Panc1 (cell line): ENCODE measurements at regions not wholly inside any gene's neighbourhood (a gene's known extent, or its start where the extent isn't known, plus 50 kb on each side); places are given as distances from the start of the nearest gene placed in this dataset.

Experiments
- POLR2AphosphoS5 ChIP-seq: IDR thresholded peaks from 2 replicates; pipeline ENCODE4 v1.6.1; 2012; ENCODE audit warnings: mild to moderate bottlenecking, low read depth, low read length, moderate library complexity
- SIN3A ChIP-seq: IDR thresholded peaks from 2 replicates; pipeline ENCODE4 v1.6.1; 2012; ENCODE audit warnings: low read depth, mild to moderate bottlenecking, low read length, moderate library complexity, borderline replicate concordance; ENCODE audit not compliant: insufficient read depth
- TF ChIP-seq, protein P1 (sequence below): fragments of 450-650 bp; IDR thresholded peaks from 2 replicates; pipeline ENCODE4 v1.5.1; 2017; ENCODE audit warnings: mild to moderate bottlenecking

DNA sequence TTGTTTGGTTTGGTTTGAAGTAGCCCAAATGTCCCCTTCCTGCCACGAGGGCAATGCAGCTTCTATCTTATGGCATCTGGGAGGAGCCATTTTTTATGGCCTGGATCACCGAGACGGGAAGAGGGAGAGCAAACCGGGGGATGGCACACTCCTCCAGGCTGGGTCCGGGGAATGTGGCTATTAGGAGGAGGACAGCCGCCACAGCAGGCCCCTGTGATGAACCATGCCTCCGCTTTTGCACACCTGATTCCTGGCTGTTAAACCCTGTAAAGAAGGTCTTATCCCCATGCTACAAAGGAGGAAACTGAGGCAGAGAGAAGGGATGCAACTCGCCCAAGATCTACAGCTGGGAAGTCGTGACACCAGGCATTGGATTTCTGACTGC is 157.6 kb downstream of the OR4M2 start:
- TF ChIP-seq, protein P1, sequence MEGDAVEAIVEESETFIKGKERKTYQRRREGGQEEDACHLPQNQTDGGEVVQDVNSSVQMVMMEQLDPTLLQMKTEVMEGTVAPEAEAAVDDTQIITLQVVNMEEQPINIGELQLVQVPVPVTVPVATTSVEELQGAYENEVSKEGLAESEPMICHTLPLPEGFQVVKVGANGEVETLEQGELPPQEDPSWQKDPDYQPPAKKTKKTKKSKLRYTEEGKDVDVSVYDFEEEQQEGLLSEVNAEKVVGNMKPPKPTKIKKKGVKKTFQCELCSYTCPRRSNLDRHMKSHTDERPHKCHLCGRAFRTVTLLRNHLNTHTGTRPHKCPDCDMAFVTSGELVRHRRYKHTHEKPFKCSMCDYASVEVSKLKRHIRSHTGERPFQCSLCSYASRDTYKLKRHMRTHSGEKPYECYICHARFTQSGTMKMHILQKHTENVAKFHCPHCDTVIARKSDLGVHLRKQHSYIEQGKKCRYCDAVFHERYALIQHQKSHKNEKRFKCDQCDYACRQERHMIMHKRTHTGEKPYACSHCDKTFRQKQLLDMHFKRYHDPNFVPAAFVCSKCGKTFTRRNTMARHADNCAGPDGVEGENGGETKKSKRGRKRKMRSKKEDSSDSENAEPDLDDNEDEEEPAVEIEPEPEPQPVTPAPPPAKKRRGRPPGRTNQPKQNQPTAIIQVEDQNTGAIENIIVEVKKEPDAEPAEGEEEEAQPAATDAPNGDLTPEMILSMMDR: no peak
- TF ChIP-seq POLR2AphosphoS5 (no peak), SIN3A (no peak)
